ENCODE measurements at regions not wholly inside any gene's neighbourhood (a gene's known extent, or its start where the extent isn't known, plus 50 kb on each side); places are given as distances from the start of the nearest gene placed in this dataset.
"Not testable (repeated sequence)": the region's sequence is repeated elsewhere in the genome, so short reads cannot be mapped to it uniquely, and the experiment has no call there.

DNA sequence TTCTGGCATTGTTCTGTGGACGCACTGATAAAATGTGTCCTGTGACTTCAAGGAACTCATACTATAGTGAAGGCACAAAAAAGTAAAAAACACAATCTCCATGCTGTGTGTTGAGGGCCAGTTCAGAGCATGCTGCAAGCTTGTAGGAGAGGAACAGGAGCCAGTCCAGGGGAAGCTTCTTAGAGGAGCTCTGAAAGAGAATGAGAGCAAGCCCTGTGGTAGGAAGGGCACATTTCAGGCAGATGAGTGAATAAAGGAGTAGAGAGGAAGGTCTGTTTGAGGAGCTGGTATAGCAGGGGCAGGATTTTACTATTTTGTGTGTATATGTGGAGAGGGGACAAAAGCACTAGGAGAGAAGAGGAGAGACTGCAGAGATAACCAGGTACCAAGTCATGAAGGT is 478.3 kb downstream of the ZEB2 start:
- intact Hi-C loops (cut with DNase I), result no loop called here
- no peak for DNase-seq

- intact Hi-C loops (cut with DNase I), result no loop called here
- no peak for DNase-seq
Measured at GRCh38 chr2:144040834-144041233, 479.1 kb downstream of the ZEB2 start.

DNA sequence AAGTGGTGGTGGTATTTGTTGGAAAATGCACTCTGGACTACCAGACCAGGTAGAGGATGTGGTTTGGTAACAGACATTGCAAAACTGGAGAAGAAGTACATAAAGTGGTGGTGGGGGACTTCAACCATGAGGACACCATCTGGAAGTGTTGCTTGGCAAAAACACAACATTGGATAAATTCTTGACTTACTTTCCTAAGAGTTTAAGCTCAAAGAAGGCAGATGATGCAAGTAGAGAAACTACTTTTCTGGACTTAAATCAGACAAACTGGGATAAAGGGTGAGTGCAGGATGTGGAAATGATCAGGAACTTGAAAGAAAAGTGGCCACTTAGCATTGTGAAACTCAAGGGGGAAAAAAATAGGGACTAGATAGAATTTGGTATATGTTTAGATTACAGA is 487.4 kb downstream of the ZEB2 start:
- no peak for DNase-seq
- intact Hi-C loops (cut with DNase I), result no loop called here

DNA sequence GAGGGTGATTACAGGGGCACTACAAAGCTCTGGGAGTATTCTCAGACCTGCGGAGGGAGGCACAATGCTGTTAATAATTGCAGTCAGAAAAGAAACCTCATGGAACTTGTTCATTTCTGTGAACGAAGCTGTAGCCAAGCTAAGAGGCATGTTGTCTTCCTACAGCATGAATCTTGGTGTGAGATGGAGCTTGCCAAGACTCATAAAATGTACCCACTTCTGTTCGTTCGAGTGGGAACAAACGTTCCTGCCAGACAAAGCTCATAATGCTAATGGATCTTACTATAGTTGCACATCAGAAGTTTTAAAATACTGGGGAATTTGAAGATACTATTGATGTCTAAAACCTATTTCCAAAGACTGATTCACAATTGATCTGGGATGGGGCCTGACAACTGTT is 489.1 kb downstream of the ZEB2 start:
- peak in 2 of 10 donors; percentile 7 to 38 for DNase-seq

GRCh38 chr2:144027593-144027992 is 492.3 kb downstream of the ZEB2 start:
- no peak for DNase-seq
- intact Hi-C loops (cut with DNase I), result no loop called here

More for the DNA sequence above, 489.1 kb downstream of the ZEB2 start:
- intact Hi-C loops (cut with DNase I), result no loop called here

DNA sequence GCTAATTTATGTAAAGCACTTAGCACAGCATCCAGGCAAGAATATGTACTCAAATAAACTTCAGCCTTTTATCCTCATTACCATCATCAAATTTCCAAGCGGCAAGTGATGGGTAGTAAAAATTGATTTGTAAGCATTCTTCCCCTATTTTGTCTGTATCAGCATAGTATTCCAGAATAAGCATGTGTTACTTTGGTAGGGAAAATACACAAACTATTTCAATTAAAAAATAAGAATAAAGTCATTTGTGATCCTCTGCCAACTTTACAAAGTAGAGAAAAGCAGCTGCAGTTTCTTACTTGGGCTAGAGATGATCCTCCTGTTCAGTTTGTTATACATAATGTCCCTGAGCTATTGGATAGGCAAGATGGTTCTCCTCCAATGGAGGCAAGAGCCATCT is 493.2 kb downstream of the ZEB2 start:
- intact Hi-C loops (cut with DNase I), result no loop called here
- DNase-seq, result no peak

- intact Hi-C loops (cut with DNase I), result no loop called here
- no peak for DNase-seq
Measured at GRCh38 chr2:144020047-144020446, 499.9 kb downstream of the ZEB2 start.

GRCh38 chr2:144015655-144016245 is 504.2 kb downstream of the ZEB2 start:
- DNase-seq, result no peak
- intact Hi-C loops (cut with DNase I), result no loop called here

GRCh38 chr2:144015036-144015435 is 504.9 kb downstream of the ZEB2 start:
- DNase-seq, result no peak
- intact Hi-C loops (cut with DNase I), result no loop called here

DNA sequence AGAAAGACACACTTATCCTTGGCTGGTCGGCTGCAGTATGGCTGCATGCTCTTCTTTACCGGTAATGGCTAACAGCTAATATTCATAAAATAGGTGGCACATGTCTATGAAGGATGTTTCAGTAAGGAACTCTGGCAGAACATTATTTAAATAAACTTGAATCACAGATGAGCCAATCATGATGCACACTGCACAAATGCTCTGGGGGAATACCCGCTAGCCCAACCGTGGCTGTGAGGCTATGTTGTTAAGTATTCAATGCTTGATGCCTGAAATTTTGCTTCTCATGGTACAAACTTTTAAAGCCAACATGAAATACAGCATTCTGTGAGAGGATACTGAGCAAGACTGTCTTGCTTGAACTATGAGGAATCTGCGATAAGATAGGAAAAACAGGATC is 505.8 kb downstream of the ZEB2 start:
- intact Hi-C loops (cut with DNase I), result no loop called here
- DNase-seq, result no peak

GRCh38 chr2:144012304-144012703 is 507.6 kb downstream of the ZEB2 start:
- intact Hi-C loops (cut with DNase I), result no loop called here
- DNase-seq, result no peak

- intact Hi-C loops (cut with DNase I), result no loop called here
- DNase-seq, result no peak
Measured at GRCh38 chr2:144011553-144011952, 508.4 kb downstream of the ZEB2 start.

GRCh38 chr2:144011098-144011497 is 508.8 kb downstream of the ZEB2 start:
- DNase-seq, result no peak
- intact Hi-C loops (cut with DNase I), result no loop called here

- no peak for DNase-seq
- intact Hi-C loops (cut with DNase I), result no loop called here
Measured at GRCh38 chr2:144010096-144010836, 509.7 kb downstream of the ZEB2 start.

- intact Hi-C loops (cut with DNase I), result no loop called here
Measured at GRCh38 chr2:144006139-144006538, 513.8 kb downstream of the ZEB2 start.

GRCh38 chr2:144004742-144005141 is 515.2 kb downstream of the ZEB2 start:
- DNase-seq, result peak in 1 of 10 donors; percentile 46
- intact Hi-C loops (cut with DNase I), result no loop called here

More at GRCh38 chr2:144006139-144006538, 513.8 kb downstream of the ZEB2 start:
- DNase-seq, result peak in 2 of 10 donors; percentile 48 to 60

DNA sequence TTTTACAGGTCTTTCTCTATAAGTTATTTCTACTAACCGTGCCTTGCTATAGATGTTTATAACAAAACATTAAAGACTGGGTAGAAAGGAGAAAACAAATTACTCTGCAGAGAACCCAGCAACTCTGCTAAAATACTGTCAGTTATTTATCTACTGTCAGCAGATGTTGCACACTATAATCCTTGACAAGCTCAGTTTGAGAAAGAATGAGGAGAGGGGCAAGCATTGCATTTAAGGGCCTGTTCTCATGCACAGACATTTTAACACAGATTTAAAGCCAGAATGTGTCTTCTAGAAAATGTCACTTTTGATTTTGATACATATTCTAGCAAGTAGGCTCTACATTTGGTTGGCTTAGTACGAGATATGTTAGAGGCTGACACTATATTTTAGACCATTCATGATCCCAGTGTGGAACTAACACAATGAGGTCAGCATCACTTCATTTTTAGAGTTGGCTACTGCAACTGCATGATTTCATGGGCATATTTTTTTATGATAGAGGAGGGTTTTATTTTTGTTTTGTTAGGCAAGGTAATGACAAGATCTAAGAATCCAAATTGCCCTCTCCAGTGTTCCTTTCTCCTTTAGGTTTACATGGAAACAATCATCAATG is 516.4 kb downstream of the ZEB2 start:
- intact Hi-C loops (cut with DNase I), result no loop called here
- no peak for DNase-seq

GRCh38 chr2:143996974-143997373 is 522.9 kb downstream of the ZEB2 start:
- no peak for DNase-seq

DNA sequence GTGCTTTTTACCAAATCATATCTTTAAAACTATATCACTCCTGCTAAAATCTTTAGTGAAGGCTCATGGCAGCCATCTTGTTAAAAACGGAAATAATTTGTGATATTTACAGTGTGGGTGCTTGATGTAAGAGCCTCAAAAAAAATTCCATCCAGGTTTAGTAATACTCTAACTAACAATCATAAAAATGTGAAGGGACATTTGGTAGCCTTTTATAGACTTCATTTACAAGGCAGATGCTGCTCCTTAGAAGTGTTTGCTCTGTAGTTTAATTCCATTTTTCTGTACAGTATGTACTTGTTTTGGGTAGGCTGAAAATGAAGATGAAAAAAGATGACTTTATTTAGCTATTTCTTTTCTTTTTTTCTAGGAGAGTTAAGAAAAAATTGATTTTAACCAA is 525.0 kb downstream of the ZEB2 start:
- intact Hi-C loops (cut with DNase I), result no loop called here
- DNase-seq, result no peak

More at GRCh38 chr2:143996974-143997373, 522.9 kb downstream of the ZEB2 start:
- intact Hi-C loops (cut with DNase I), result no loop called here

DNA sequence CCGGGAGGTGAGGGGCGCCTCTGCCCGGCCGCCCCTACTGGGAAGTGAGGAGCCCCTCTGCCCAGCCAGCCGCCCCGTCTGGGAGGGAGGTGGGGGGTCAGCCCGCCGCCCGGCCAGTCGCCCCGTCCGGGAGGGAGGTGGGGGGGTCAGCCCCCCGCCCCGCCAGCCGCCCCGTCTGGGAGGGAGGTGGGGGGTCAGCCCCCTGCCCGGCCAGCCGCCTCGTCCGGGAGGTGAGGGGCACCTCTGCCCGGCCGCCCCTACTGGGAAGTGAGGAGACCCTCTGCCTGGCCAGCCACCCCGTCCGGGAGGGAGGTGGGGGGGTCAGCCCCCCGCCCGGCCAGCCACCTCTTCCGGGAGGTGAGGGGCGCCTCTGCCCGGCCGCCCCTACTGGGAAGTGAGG is 528.3 kb downstream of the ZEB2 start:
- peak in 1 of 10 donors; percentile 77 for DNase-seq
- intact Hi-C loops (cut with DNase I), result not testable (repeated sequence)

GRCh38 chr2:143988082-143988481 is 531.8 kb downstream of the ZEB2 start:
- intact Hi-C loops (cut with DNase I), result no loop called here
- DNase-seq, result no peak

GRCh38 chr2:143981428-143981827 is 538.5 kb downstream of the ZEB2 start:
- no peak for DNase-seq
- intact Hi-C loops (cut with DNase I), result no loop called here

Measured in posterior cingulate gyrus (tissue), 11 donors.